ENCODE measurements at regions not wholly inside any gene's neighbourhood (a gene's known extent, or its start where the extent isn't known, plus 50 kb on each side); places are given as distances from the start of the nearest gene placed in this dataset.
"Not testable (repeated sequence)": the region's sequence is repeated elsewhere in the genome, so short reads cannot be mapped to it uniquely, and the experiment has no call there.

DNA sequence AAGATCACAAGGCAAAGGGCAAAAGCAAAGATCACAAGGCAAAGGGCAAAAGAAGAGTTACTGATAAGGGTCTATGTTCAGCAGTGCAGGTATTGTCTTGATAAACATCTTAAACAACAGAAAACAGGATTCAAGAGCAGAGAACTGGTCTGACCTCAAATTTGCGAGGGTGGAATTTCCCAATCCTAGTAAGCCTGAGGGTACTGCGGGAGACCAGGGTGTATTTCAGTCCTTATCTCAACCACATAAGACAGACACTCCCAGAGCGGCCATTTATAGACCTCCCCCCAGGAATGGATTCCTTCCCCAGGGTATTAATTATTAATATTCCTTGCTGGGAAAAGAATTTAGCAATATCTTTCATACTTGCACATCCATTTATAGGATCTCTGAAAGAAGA is 575.3 kb upstream of the MAN1A1 start:
- not testable (repeated sequence) for DNase-seq

DNA sequence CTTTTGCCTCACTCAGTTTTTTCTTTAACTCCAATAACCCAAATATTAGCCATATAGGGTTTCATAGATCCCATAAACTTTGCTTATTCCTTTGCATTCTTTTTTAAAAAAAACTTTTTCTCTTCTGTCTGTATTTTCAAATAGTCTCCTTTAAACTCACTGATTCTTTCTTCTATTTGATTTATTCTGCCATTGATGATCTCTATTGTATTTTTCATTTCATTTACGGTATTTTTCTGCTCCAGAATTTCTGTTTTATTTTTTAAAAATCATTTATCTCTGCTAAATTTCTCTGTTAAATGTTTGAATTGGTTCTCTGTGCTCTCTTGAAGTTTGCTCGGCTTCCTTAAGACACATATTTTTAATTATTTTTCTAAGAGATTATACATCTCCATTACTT is 573.3 kb upstream of the MAN1A1 start:
- no peak for DNase-seq

DNA sequence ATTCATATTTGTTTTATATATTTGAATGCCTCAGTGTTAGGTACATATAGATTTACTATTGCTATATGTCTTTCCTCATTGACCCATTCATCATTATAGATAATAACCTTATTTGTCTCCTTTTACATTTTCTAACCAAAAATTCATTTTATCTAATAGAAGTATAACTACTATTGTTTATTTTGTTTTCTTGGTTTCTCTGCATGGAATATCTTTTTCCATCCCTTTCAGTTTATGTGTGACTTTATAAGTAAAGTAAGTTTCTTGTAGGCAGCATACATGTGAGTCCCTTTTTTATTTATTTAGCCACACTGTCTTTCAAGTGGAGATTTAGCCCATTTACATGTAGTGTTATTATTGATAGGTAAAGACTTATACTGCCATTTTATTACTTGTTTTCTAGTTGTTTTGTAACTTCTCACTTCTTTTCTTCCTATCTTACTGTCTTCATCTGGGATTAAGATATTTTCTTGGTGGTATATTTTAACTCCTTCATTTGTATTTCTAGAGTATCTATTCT is 572.0 kb upstream of the MAN1A1 start:
- no peak for DNase-seq

DNA sequence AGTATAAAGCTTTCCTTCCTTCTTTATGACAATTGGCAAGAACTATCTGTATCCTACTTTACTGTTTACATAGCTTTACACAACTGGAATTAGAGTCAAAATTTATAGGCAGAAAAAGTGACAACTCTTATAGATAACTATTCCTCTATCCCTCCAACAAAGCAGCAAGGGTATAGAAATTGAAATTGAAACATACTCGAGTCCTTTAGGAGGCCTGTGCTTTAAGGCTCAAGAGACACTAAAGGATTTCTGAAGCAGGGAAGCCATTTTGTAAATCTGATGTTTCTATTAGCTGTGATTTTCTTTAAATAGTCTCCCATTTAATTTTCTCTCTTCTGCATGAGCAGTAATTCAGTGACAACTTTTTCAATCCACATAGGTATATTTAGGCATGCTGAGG is 567.6 kb upstream of the MAN1A1 start:
- DNase-seq, result no peak

DNA sequence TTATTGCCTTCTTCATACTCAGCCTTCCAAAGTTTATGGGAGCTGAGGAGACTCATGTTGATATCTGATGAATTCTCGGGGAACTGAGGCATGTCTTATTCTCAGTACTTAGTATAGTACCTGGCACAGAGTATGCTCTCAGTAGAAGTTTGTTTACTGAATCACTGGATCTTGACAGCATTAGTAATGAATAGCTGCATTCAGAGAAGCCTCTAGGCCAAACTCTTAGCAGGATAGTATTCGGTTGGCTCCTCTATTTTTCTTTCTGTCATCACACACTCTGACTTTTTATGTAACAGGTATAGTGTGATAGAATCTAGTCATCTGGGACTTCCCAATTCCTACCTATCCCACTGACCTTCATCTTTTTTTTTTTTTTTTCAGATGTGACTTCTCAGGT is 566.4 kb upstream of the MAN1A1 start:
- DNase-seq, result no peak

DNA sequence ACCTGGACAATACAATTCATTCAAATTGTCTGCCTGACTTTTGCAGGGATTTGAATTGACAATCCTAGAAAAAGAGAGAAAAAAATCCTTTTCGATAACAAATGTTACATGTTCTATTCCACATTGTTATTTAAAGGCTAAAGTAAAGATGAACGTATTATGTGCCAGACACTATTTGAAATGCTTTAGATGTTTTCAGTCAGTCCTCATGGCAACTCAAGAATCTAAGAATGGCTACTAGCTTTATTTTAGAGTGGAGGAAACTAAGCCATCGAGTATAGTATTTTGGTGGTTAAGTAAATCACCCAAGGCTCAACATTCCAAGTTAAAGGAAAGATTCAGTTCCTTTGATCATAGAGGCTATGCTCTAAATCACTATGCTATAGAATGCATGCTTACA is 558.6 kb upstream of the MAN1A1 start:
- DNase-seq, result no peak

DNA sequence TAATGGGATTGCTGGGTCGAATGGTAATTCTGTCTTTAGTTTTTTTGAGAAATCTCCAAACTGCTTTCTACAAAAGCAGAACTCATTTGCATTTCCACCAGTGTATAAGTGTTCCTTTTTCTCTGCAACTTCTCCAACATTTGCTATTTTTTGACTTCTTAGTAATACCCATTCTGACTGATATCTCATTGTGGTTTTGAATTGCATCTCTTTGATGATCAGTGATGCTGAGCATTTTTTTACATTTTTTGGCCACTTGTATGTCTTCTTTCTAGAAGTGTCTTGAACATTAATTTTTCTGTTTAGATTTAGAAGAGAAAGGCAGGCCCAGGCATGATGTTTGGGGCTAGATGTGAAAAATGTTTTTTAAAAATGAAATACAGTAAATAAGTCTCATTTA is 553.1 kb upstream of the MAN1A1 start:
- DNase-seq, result no peak

DNA sequence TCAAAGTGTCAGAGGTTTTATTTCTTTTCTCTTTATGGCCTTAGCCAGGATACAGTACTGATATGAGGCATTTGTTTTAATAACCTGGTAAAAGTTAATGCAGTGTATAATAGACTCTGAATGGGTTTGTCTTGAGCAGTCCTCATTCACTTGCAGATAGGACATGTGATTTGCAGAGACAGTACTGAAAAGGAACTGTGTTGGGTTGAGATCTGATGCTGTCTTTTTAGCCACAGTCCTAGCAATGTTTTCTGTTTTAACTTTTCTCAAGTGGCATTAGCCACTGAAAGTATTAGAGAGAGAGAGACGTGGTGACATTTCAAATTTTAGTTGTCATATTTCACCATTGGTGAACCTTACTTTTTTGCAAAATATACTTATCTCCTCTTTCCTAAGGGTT is 547.2 kb upstream of the MAN1A1 start:
- no peak for DNase-seq

DNA sequence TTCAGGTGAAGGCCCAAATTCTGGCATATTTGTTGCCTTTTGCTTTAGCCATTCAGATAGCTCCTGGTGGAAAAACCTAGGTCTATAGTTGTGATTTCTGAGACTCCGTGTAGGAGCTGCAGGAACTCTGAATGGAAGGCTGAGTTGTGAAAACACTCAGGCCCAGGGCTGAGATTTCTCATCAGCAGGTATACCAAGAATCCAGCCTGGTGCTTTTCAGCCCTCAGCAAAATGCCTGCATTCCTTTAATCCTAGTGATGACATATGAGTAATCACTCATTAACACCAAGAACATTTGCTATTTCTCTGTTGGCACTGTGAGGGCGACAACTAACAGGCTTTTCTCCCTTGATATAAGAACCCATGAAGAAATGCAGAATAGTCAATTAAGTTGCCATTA is 546.1 kb upstream of the MAN1A1 start:
- DNase-seq, result no peak

DNA sequence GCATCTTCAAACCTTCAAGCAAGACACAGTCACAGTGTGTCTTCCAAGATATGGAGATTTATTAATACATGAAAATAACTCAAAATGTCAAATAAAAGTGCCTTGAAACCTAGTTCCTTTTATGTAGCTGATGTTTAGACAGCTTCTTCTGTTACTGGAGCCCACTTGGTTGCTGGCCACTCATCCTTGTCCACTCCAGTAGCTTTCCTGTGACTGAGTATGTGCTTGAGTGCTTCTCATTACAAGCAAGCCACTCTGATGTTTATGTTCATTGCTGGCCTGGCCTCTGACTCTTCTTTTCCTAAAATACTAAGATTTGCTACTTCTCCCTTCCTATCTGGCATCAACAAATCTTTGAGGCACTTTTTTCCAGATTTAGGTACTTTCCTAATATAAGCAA is 545.2 kb upstream of the MAN1A1 start:
- no peak for DNase-seq

DNA sequence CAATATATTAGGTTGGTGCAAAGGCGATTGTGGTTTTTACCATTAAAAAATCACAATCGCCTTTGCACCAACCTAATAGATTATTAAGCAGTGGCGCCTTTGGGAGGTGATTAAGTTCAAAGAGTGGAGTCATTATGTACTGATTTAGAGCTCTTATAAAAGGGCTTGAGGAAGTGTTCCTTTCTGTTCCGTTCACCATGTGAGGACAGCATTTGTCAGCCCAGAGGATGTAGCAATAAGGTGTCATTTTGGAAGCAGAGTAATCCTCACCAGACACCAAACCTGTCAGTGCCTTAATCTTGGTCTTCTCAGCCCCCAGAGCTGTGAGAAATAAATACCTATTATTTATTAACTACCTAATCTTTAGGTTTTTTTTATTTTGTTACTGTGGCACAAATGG is 542.1 kb upstream of the MAN1A1 start:
- DNase-seq, result no peak

DNA sequence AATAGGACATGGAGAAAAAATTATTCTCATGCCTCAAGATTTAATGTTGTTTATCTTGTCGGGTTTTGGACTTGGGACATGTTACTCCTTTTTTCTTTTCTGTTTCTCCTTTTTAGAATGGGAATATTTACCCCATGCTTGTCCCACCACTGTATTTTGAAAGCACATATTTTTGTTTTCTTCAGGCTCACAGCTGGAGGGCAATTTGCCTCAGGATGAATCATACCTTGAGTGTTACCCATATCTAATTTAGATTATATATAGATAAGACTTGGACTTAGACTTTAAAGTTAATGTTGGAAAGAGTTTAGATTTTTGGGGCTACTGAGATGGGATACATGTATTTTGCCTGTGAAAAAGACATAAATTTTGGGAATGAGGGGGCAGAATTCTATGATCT is 541.6 kb upstream of the MAN1A1 start:
- no peak for DNase-seq

DNA sequence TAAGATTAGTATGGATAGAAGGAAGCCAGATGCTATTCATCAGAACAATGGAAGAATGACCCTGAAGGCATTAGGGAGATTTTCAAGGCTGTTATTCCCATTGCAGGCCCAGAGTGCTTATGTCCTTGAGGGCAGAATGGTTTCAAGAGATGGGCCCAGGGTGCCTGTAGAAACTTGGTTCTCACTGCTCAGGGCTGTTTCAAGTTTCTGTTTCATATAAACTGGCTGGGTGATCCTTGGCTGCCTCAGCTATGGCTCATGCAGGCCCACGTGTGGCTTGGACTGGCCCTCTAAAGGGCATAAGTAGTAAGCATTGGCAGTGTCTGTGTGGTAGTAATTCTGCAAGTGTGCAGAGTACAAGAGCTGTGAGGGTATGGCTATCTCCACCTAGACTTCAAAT is 540.9 kb upstream of the MAN1A1 start:
- no peak for DNase-seq

DNA sequence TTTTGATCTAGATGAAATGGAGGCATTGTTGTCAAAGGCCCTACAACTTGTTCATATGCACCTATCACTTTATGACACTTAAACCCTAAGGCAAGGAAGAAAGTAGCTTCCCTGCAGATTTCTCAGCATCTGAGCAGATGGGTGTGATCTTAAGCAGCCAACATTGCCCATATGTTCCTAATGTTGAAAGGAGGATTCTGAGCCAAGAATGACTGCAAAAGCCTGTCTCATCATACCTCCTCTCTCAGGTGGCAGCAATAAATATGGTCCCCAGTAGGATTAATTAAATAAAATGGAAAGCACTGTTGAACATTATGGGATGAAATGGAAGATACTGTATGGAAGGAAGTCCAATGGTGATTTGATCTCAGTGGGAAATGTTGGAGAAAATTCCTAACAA is 538.1 kb upstream of the MAN1A1 start:
- no peak for DNase-seq

DNA sequence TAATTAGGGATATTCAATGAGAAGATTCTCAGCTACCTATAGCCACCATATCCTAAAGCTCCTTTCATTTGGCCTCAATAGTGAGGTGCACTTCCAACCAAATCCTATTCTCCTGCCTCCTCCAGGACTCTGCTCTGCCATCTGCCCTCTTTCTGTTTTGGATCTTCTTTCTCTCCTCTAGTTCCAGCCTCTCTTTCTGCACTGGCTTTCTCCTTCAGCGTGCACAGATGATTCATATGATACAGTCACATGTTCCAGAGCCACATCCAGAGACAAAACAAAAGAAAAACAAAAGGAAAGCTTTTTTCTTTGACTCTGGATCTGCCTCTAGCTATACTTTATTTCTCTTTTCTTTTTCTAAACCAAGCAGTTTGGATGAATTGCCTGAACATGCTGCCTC is 531.9 kb upstream of the MAN1A1 start:
- no peak for DNase-seq

DNA sequence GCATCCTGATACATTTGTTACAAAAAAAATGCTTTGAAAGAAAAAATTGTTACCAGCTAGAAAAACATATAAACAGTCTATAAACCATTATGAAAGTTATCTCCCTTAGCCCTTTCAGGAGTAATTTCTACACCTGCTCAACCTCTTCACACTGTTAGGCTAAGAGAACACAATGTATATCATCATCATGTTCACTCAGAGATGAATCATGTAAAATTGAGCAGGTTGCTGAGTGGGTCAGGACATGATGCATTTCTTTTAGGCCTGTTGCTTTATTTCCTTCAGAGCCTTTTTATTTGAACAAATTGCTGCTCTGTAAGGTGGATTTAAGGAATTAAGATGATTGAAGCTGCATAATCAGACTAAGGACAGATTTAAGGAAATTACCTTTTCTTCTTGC is 531.3 kb upstream of the MAN1A1 start:
- no peak for DNase-seq

DNA sequence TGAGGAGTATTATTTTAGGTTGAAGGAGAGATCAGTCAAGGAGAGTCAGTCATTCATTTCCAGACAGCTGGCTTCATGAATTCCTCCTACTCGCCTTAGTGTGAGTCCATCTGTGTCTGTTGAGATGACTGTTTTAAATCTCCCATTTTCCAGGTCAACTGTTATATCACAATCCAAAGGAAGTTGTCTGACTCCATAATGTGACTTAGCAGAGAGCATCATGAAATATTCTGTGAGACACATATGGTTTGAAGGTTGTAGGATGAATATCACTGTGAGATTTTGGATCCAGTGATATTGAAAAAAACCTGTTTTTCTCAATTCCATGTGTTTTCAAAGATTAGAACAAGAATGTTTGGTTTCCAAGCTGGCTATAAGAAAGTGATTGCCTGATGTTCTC is 530.2 kb upstream of the MAN1A1 start:
- no peak for DNase-seq

DNA sequence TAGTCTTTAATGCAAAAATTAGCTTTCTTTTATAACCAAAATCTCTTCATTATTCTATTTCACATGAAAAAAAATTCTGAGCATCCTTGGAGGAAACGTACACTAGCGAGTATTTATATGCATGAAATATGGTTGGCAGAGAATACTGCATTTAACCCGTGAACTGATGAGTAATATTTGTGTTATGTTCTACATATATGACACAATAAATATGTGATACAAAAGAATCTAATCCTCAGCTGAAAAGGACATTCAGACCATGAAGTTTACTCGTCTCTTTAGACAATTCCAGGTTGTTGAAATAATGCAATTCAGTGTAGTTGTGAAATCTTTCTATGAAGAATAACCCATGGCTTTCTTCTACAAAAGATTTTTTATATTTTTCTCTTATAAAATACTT is 524.8 kb upstream of the MAN1A1 start:
- DNase-seq, result no peak

DNA sequence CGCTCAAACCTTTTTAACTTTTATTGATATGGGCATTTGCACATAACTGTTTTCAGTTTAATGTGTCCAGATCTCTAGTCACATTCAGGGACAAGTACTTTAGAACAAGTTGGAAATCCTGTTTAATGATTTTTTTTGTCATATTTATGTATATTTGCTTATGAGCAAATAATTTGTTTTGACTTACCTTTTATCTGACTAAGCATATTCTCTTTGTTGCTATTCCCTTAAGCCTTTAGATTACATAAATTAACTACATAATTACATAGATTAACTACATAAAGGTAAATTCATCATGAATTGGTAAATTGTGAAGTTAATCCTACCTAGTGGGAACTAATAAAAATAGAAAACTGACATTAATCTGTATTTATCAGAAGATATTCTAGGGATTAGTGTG is 523.5 kb upstream of the MAN1A1 start:
- DNase-seq, result no peak

DNA sequence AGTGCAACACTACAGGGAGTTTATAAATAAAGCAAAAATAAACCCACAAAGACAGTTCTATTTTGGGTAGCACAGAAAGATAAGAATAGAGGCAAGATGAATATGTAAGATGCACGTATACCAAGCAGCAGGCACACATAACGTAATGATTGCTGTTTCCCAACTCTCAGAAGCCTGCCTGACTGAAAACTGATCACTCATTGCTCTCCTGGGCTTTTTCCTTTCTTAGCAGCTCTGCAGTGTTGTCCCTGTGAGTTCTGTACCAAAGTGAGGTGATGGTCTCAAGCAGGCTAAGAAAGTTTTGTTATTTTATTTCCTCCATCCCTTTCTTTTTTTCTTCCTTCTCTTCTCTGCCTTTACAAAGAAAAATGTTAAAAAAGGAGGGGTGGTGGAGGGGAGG is 522.0 kb upstream of the MAN1A1 start:
- DNase-seq, result no peak

DNA sequence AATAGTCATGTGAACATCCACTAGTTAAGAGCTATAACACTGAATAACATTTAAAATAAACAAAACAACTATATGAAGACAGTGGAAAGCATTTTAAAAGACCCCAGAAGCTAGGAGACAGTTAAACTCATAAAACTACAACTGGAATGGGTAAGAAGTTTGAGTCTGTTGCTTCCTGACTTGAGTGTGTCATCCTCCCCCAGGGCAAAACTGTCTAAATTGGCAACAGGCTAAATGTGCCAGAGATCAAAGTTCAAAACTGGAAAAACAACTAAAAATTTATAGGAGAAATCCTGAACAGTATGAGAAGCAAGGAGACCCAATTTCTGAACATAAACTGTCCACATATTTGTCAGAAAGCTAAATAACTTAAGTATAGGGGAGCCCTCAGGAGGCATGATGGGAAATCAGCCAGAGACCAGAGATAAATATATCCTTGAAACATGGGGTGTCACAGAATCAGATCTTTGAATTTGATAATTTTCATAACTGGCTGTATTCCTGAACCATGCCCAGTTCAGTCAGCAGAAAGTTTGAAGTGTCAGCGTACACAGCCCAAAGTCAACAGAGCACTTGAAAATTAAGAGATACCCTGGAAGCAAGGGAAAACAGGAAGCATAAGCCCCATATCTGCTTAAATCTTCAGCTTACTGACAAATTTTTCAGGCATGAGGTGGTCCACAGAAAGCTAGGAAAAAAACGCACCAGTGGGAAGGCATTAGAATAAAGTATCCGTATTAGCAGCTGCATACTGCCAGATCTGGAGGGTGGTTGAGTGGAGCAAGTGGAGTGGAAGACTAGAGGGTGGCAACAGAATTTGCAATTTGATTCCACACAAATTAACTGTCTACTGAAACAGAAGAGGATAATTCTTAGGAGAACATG is 516.1 kb upstream of the MAN1A1 start:
- DNase-seq, result no peak

DNA sequence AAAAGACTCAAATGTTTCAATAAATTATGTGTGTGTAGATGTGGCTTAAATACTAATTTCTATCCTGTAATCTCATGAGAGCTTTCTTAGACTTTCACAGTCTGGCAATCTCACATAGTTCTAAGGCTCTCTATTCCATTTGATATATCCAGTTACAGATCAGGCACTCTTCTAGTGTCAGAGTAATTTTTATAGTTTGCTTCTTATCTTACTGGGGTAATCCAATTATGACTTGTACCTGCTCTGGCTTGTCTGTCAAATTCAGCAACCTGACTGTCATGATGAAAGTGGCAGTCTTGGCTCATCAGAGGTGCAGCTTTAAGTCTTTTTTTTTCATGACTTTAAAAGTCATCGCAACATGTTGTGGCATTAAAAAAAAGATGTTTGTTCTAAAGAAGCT is 513.2 kb upstream of the MAN1A1 start:
- DNase-seq, result no peak

DNA sequence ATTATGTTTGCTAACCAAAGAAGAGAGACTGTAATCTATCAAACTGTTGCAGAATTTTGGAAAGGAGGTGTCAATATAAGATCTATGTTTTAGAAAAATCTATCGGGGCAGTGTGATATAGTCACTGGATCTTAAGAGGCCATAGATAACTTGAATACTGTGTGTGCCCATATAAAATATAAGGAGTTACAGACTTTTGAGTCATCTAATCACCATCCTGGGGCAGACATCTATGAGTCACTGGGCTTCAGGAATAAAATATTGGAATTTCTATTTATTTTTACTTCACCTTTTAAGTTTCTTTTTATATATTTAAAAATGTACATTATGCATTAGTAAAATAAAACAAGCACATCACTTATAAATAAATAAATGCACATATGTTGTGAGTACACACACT is 509.3 kb upstream of the MAN1A1 start:
- DNase-seq, result no peak

DNA sequence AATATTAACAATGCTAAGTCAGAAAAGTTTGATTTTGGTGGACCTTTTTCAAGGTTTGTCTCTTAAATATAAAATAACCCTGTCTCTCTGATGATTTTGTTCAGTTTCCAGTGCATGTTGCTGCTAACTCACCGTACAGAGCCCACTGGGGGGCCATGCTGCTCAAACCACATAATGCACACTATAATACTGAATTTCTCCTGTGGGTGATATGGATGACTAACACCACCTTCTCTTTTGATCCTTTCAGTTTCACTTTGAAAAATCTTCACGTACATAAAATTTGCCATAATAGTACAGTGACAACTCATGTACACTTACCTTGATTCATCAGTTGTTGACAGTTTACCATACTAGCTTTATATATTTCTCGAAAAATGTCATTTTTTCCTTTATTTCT is 506.6 kb upstream of the MAN1A1 start:
- no peak for DNase-seq

DNA sequence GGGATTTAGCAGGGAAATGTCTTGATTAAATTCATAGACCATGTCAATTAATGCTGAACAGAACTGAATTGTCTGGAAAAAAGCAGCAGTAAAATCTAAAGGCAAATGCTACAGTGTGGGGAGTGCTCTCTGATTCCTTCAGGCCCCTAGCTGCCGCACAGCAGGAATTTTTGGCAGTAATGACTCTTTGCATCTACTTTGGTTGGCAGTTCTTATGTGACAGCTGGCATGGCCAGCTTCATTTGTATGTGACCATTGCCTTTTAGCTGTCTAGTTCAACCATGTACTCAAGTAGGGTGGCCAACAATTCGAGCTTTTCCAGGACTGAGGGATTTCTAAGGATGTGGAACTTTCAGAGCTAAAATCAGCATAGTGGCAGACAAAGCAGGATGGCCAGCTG is 499.1 kb upstream of the MAN1A1 start:
- no peak for DNase-seq
